ENCODE measurements at regions not wholly inside any gene's neighbourhood (a gene's known extent, or its start where the extent isn't known, plus 50 kb on each side); places are given as distances from the start of the nearest gene placed in this dataset.

DNA sequence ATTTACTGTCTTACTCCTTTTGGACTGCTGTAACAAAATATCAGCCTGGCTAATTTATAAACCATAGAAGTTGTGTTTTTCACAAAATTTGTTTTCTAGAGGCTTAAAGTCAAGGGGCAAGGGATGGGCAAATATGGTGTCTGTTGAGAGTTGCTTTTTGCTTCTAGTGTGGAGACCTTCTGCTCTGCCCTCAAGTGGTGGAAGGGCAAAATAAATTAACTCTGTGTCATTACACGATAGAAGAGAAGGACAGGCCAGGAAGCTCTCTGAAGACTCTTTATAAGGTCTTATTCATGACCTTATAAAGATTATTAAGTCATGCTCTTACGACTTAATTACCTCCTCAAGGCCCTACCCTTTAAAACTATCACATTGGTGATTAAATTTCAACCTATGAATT lies 181.2 kb upstream of the LRATD1 start:
- ATAC-seq (no peak), DNase-seq (ENCODE audit: low spot score) (peak; percentile 16)
- TF ChIP-seq CTCF (conservative IDR thresholded peaks at IDR 0.05; ENCODE audit: low read depth in 2 of 2) (peak; percentile 41 to 55), EZH2 (IDR thresholded peaks at IDR 0.05; ENCODE audit: low read depth, unreplicated experiment) (no peak)

DNA sequence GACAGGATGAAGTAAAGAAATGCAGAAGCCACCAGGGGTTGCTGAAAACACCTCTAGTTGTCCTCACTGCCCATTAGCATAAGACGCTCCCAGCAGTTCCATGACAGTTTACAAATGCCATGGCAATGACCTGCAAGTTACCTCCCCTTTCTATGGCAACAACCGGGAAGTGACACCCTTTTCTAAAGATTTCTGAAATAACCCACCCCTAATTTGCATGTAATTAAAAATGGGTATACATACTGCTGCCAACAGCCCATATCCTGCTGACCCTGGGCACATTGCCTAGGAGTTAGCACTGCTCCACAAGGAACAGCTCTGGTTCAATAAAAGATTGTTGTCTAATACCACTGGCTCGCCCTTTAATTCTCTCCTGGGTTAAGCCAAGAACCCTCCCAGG lies 178.3 kb upstream of the LRATD1 start:
- H2AFZ ChIP-seq = no peak overlapping the region
- no peak overlapping the region for H3K4me3 ChIP-seq
- no peaks in the 10 kb centered on the region for H3K79me2 ChIP-seq (replicated peaks; ENCODE audit: insufficient read depth)
- H3K27ac Mint-ChIP-seq = no peak overlapping the region
- H3K4me3 Mint-ChIP-seq = no peak overlapping the region
- H3K4me1 ChIP-seq (ENCODE audit: insufficient read depth) = no peaks in the 10 kb centered on the region
- no peaks in the 10 kb centered on the region for H4K20me1 ChIP-seq (replicated peaks; ENCODE audit: insufficient read depth)
- no peak for ATAC-seq
- TF ChIP-seq POLR2AphosphoS5 (IDR thresholded peaks at IDR 0.05; ENCODE audit: low read depth) (no peak), EZH2 (IDR thresholded peaks at IDR 0.05; ENCODE audit: low read depth, unreplicated experiment) (no peak), STAT1 (IDR thresholded peaks at IDR 0.05; ENCODE audit: unreplicated experiment) (no peak), JUNB (IDR thresholded peaks at IDR 0.05; ENCODE audit: unreplicated experiment) (no peak), ZNF331 (CRISPR knock-in tag; IDR thresholded peaks at IDR 0.05; ENCODE audit: low read depth) (no peak), ZNF462 (CRISPR knock-in tag; IDR thresholded peaks at IDR 0.05) (no peak), NANOG (IDR thresholded peaks at IDR 0.05; ENCODE audit: borderline replicate concordance) (no peak), CREB1 (CRISPR knock-in tag; IDR thresholded peaks at IDR 0.05; ENCODE audit: low read depth) (no peak)
- TF ChIP-seq, protein P1, sequence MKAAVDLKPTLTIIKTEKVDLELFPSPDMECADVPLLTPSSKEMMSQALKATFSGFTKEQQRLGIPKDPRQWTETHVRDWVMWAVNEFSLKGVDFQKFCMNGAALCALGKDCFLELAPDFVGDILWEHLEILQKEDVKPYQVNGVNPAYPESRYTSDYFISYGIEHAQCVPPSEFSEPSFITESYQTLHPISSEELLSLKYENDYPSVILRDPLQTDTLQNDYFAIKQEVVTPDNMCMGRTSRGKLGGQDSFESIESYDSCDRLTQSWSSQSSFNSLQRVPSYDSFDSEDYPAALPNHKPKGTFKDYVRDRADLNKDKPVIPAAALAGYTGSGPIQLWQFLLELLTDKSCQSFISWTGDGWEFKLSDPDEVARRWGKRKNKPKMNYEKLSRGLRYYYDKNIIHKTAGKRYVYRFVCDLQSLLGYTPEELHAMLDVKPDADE (IDR thresholded peaks at IDR 0.05) = no peak
- no peaks in the 10 kb centered on the region for H3K9me2 ChIP-seq (ENCODE audit: insufficient read depth)
- no peak overlapping the region for H3K27ac ChIP-seq (ENCODE audit: low read depth)
- no peak for DNase-seq (ENCODE audit: low spot score)
- peaks cover 8% of the 10 kb centered on the region; the same call in 1 of the 2 replicates for H3K36me3 ChIP-seq (ENCODE audit: insufficient read depth)
- no peaks in the 10 kb centered on the region for H3K27me3 Mint-ChIP-seq (ENCODE audit: insufficient read depth, low read depth, poor library complexity)
- no peaks in the 10 kb centered on the region for H3K4me1 Mint-ChIP-seq
- H3F3A ChIP-seq (replicated peaks; ENCODE audit: low read depth) = no peaks in the 10 kb centered on the region
- H3K4me2 ChIP-seq = no peak overlapping the region
- peaks cover 40% of the 10 kb centered on the region for H3K36me3 Mint-ChIP-seq (ENCODE audit: low read depth)
- no peaks in the 10 kb centered on the region for H3K27me3 ChIP-seq (ENCODE audit: insufficient read depth)
- H3K9me3 Mint-ChIP-seq = peaks cover 51% of the 10 kb centered on the region

More for the DNA sequence above, 181.2 kb upstream of the LRATD1 start:
- Histone ChIP-seq H2AFZ (no peak overlapping the region), H3K4me3 (no peak overlapping the region), H4K20me1 (replicated peaks; ENCODE audit: insufficient read depth) (no peaks in the 10 kb centered on the region), H3K27me3 (ENCODE audit: insufficient read depth) (no peaks in the 10 kb centered on the region), H3K9me2 (ENCODE audit: insufficient read depth) (no peaks in the 10 kb centered on the region), H3K27ac (ENCODE audit: low read depth) (no peak overlapping the region), H3K36me3 (ENCODE audit: insufficient read depth) (no peaks in the 10 kb centered on the region), H3K4me1 (ENCODE audit: insufficient read depth) (no peaks in the 10 kb centered on the region), H3K4me2 (no peak overlapping the region), H3K79me2 (replicated peaks; ENCODE audit: insufficient read depth) (no peaks in the 10 kb centered on the region), H3F3A (replicated peaks; ENCODE audit: low read depth) (no peaks in the 10 kb centered on the region)
- peaks cover 21% of the 10 kb centered on the region for H3K36me3 Mint-ChIP-seq (ENCODE audit: low read depth)
- peaks cover 30% of the 10 kb centered on the region for H3K9me3 Mint-ChIP-seq
- no peaks in the 10 kb centered on the region for H3K27me3 Mint-ChIP-seq (ENCODE audit: insufficient read depth, low read depth, poor library complexity)
- H3K4me3 Mint-ChIP-seq = no peak overlapping the region
- H3K4me1 Mint-ChIP-seq = no peaks in the 10 kb centered on the region
- H3K27ac Mint-ChIP-seq = no peak overlapping the region
